ENCODE measurements at regions not wholly inside any gene's neighbourhood (a gene's known extent, or its start where the extent isn't known, plus 50 kb on each side); places are given as distances from the start of the nearest gene placed in this dataset.

- Histone ChIP-seq H3K4me1 (ENCODE audit: low read depth) (no peaks in the 10 kb centered on the region), H3K9me3 (peaks cover 5% of the 10 kb centered on the region), H3K4me3 (no peak overlapping the region), H3K36me3 (ENCODE audit: low read depth) (no peaks in the 10 kb centered on the region)
- no peak for TF ChIP-seq CTCF (IDR thresholded peaks at IDR 0.05)
- intact Hi-C loops (cut with DNase I, micrococcal nuclease) = no loop called here
- ATAC-seq = no peak
- no peak for DNase-seq
Measured at GRCh38 chr16:54462771-54463170, 176.2 kb upstream of the IRX3 start.

- no peaks in the 10 kb centered on the region for H3K36me3 ChIP-seq (ENCODE audit: low read depth)
- ATAC-seq = no peak
- intact Hi-C loops (cut with DNase I, micrococcal nuclease) = no loop called here
Measured at GRCh38 chr16:54462151-54462651, 175.6 kb upstream of the IRX3 start.

GRCh38 chr16:54460263-54460860 lies 173.8 kb upstream of the IRX3 start:
- no peak for DNase-seq
- H3K4me1 ChIP-seq (ENCODE audit: low read depth) = no peaks in the 10 kb centered on the region
- no peak for TF ChIP-seq CTCF (IDR thresholded peaks at IDR 0.05)
- no peak for ATAC-seq
- H3K9me3 ChIP-seq = peaks cover 4% of the 10 kb centered on the region
- H3K4me3 ChIP-seq = no peak overlapping the region
- intact Hi-C loops (cut with DNase I, micrococcal nuclease) = no loop called here
- H3K36me3 ChIP-seq (ENCODE audit: low read depth) = no peaks in the 10 kb centered on the region

More at GRCh38 chr16:54462151-54462651, 175.6 kb upstream of the IRX3 start:
- no peaks in the 10 kb centered on the region for H3K4me1 ChIP-seq (ENCODE audit: low read depth)
- no peak for TF ChIP-seq CTCF (IDR thresholded peaks at IDR 0.05)
- H3K9me3 ChIP-seq = peaks cover 5% of the 10 kb centered on the region
- no peak overlapping the region for H3K4me3 ChIP-seq
- no peak for DNase-seq

GRCh38 chr16:54459509-54460262 lies 173.1 kb upstream of the IRX3 start:
- DNase-seq (no peak), ATAC-seq (no peak)
- H3K9me3 ChIP-seq = no peaks in the 10 kb centered on the region
- H3K36me3 ChIP-seq (ENCODE audit: low read depth) = no peaks in the 10 kb centered on the region
- no peaks in the 10 kb centered on the region for H3K4me1 ChIP-seq (ENCODE audit: low read depth)
- intact Hi-C loops (cut with DNase I, micrococcal nuclease) = no loop called here
- no peak overlapping the region for H3K4me3 ChIP-seq
- TF ChIP-seq CTCF (IDR thresholded peaks at IDR 0.05) = no peak

- ATAC-seq = no peak
- Histone ChIP-seq H3K9me3 (no peaks in the 10 kb centered on the region), H3K4me1 (ENCODE audit: low read depth) (no peaks in the 10 kb centered on the region), H3K36me3 (ENCODE audit: low read depth) (no peaks in the 10 kb centered on the region), H3K4me3 (no peak overlapping the region)
- intact Hi-C loops (cut with DNase I, micrococcal nuclease) = no loop called here
- no peak for DNase-seq
- no peak for TF ChIP-seq CTCF (IDR thresholded peaks at IDR 0.05)
Measured at GRCh38 chr16:54458923-54459322, 172.3 kb upstream of the IRX3 start.
